Keratinocyte (primary cell): ENCODE measurements at regions not wholly inside any gene's neighbourhood (a gene's known extent, or its start where the extent isn't known, plus 50 kb on each side); places are given as distances from the start of the nearest gene placed in this dataset.

Source experiments
- DNase-seq: peaks from one replicate; pipeline ENCODE4 v3.0.0-alpha.2; 2011; ENCODE audit warnings: low read depth, missing footprints, low spot score
- FAIRE-seq: peaks from 2 replicates; lab custom pipeline; 2011; peaks lifted over from hg19 to GRCh38; lab: Jason Lieb, UNC
- H2AFZ ChIP-seq: 2 replicates; pipeline ENCODE4 v1.6.0; 2012; ENCODE audit warnings: low read length, control low read depth, inconsistent platforms; ENCODE audit not compliant: control insufficient read depth
- H3K27ac ChIP-seq: 2 replicates; pipeline ENCODE4 v1.5.1; 2011; ENCODE audit warnings: low read length; ENCODE audit not compliant: control insufficient read depth, insufficient read depth
- H3K27me3 ChIP-seq: 3 replicates; pipeline ENCODE4 v1.6.0; 2011; ENCODE audit warnings: low read length; ENCODE audit not compliant: control insufficient read depth, insufficient read depth; ENCODE audit errors: extremely low read depth
- H3K36me3 ChIP-seq, 2 experiments: 2 replicates in 1 of 2; 3 replicates in 1 of 2; pipeline ENCODE4 v1.5.1; 2011; ENCODE audit warnings: low read length in 2 of 2, mild to moderate bottlenecking in 1 of 2; ENCODE audit not compliant: control insufficient read depth in 2 of 2, insufficient read depth in 2 of 2; ENCODE audit errors: extremely low read depth in 1 of 2
- H3K4me1 ChIP-seq: 3 replicates; pipeline ENCODE4 v1.5.1; 2011; ENCODE audit warnings: low read length; ENCODE audit not compliant: control insufficient read depth, insufficient read depth; ENCODE audit errors: extremely low read depth
- H3K4me2 ChIP-seq: 3 replicates; pipeline ENCODE4 v1.6.0; 2011; ENCODE audit warnings: low read depth, low read length; ENCODE audit not compliant: control insufficient read depth, insufficient read depth; ENCODE audit errors: extremely low read depth
- H3K4me3 ChIP-seq, 3 experiments: fragments of 200-600 bp in 1 of 3; sonication (generic) in 1 of 3; 2 replicates in 2 of 3; 3 replicates in 1 of 3; pipeline ENCODE4 v1.5.1; 2011 to 2016; ENCODE audit warnings: low read length in 3 of 3, mild to moderate bottlenecking in 3 of 3, control low read depth in 2 of 3, inconsistent platforms in 1 of 3, low read depth in 1 of 3, mixed read lengths in 1 of 3, mixed run types in 1 of 3, moderate library complexity in 1 of 3; ENCODE audit not compliant: control insufficient read depth in 2 of 3, insufficient read depth in 2 of 3; ENCODE audit errors: extremely low read depth in 1 of 3
- H3K79me2 ChIP-seq: 2 replicates; pipeline ENCODE4 v1.6.0; 2012; ENCODE audit warnings: low read length; ENCODE audit not compliant: control insufficient read depth, insufficient read depth
- H3K9ac ChIP-seq: 3 replicates; pipeline ENCODE4 v1.6.0; 2011; ENCODE audit warnings: low read length; ENCODE audit not compliant: control insufficient read depth, insufficient read depth; ENCODE audit errors: extremely low read depth
- H3K9me1 ChIP-seq: 3 replicates; pipeline ENCODE4 v1.6.0; 2011; ENCODE audit warnings: low read length; ENCODE audit not compliant: control insufficient read depth, insufficient read depth; ENCODE audit errors: extremely low read depth
- H3K9me3 ChIP-seq: 2 replicates; pipeline ENCODE4 v1.5.1; 2012; ENCODE audit warnings: low read depth, low read length; ENCODE audit not compliant: control insufficient read depth
- H4K20me1 ChIP-seq: 3 replicates; pipeline ENCODE4 v1.6.0; 2011; ENCODE audit warnings: low read length; ENCODE audit not compliant: control insufficient read depth, insufficient read depth; ENCODE audit errors: extremely low read depth
- CTCF ChIP-seq, 3 experiments: IDR thresholded peaks in 1 of 3; conservative IDR thresholded peaks in 1 of 3; optimal IDR thresholded peaks in 1 of 3; 2 replicates in 2 of 3; 3 replicates in 1 of 3; pipeline versions ENCODE3 to v1.5.1; 2011; ENCODE audit warnings: low read length in 3 of 3, mild to moderate bottlenecking in 3 of 3, moderate library complexity in 2 of 3, control low read depth in 1 of 3, inconsistent platforms in 1 of 3; ENCODE audit not compliant: insufficient read depth in 2 of 3; ENCODE audit errors: extremely low read depth in 1 of 3
- EZH2 ChIP-seq: IDR thresholded peaks from one replicate; pipeline ENCODE4 v1.6.1; 2012; ENCODE audit warnings: inconsistent platforms, mild to moderate bottlenecking, low read length, moderate library complexity
- dilution Hi-C: fragments of 300-500 bp; cut with MboI; formaldehyde crosslinking; loops from one replicate; pipeline ENCODE4 v1.7.0; 2020; ENCODE audit warnings: low sequenced_read_pairs; ENCODE audit not compliant: extremely low pct_ligation_motif_present

GRCh38 chr2:159856760-159857159 is 58.8 kb upstream of the CD302 start:
- no peaks in the 10 kb centered on the region for H3K9me3 ChIP-seq
- H3K4me2 ChIP-seq: no peak overlapping the region
- TF ChIP-seq CTCF (optimal IDR thresholded peaks at IDR 0.05 in 1 of 3, IDR thresholded peaks at IDR 0.05 in 1 of 3, conservative IDR thresholded peaks at IDR 0.05 in 1 of 3; ENCODE audit: extremely low read depth in 1 of 3, insufficient read depth in 2 of 3, low read length in 3 of 3) (no peak), EZH2 (no peak)
- no peak overlapping the region for H2AFZ ChIP-seq
- H4K20me1 ChIP-seq: no peaks in the 10 kb centered on the region
- no peaks in the 10 kb centered on the region for H3K27me3 ChIP-seq
- no peak overlapping the region for H3K27ac ChIP-seq
- H3K9ac ChIP-seq: no peak overlapping the region
- no peaks in the 10 kb centered on the region for H3K9me1 ChIP-seq
- dilution Hi-C loops: no loop called here
- H3K4me3 ChIP-seq: no peak overlapping the region
- no peaks in the 10 kb centered on the region for H3K36me3 ChIP-seq
- FAIRE-seq (no peak), DNase-seq (no peak)
- no peaks in the 10 kb centered on the region for H3K79me2 ChIP-seq
- H3K4me1 ChIP-seq: no peaks in the 10 kb centered on the region

DNA sequence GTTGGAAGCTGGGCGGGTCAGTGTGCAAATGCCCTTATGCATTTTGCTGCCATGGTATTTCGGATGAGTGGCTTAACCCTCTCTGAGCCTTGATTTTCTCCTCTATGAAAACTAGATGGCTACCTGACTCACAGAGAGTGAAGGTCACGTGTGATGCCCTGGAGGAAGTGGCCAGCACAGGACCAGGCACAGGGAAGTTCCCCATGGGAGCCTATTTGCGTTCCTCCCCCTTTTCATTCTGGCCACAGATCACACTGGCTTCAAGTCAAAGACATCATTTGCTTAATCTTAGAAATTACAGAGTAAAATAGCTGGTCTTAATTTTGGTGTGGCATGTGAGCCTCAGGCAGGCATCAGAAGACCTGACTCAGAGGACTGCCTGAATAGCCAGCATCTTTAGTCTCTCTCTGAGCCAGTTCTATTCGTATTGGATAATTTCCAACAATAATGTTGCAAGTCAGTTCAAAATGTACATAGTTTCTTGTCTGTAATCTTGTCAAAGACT is 57.6 kb upstream of the CD302 start:
- TF ChIP-seq CTCF (optimal IDR thresholded peaks at IDR 0.05 in 1 of 3, IDR thresholded peaks at IDR 0.05 in 1 of 3, conservative IDR thresholded peaks at IDR 0.05 in 1 of 3; ENCODE audit: extremely low read depth in 1 of 3, insufficient read depth in 2 of 3, low read length in 3 of 3): no peak
- TF ChIP-seq EZH2: no peak
- no peaks in the 10 kb centered on the region for H3K79me2 ChIP-seq
- dilution Hi-C loops: no loop called here
- DNase-seq: no peak
- H3K4me2 ChIP-seq: no peak overlapping the region
- H3K9me3 ChIP-seq: no peaks in the 10 kb centered on the region
- H3K9me1 ChIP-seq: no peaks in the 10 kb centered on the region
- no peak overlapping the region for H2AFZ ChIP-seq
- H3K27me3 ChIP-seq: no peaks in the 10 kb centered on the region
- FAIRE-seq: no peak
- no peaks in the 10 kb centered on the region for H3K4me1 ChIP-seq
- H3K4me3 ChIP-seq: no peak overlapping the region
- no peaks in the 10 kb centered on the region for H4K20me1 ChIP-seq
- H3K27ac ChIP-seq: no peak overlapping the region
- H3K36me3 ChIP-seq: no peaks in the 10 kb centered on the region
- no peak overlapping the region for H3K9ac ChIP-seq
